M059J (cell line): ENCODE measurements at regions not wholly inside any gene's neighbourhood (a gene's known extent, or its start where the extent isn't known, plus 50 kb on each side); places are given as distances from the start of the nearest gene placed in this dataset.
A peak's percentile ranks its signal among the peaks of the same experiment; 100 is the strongest.
"Not testable (repeated sequence)": the region's sequence is repeated elsewhere in the genome, so short reads cannot be mapped to it uniquely, and the experiment has no call there.

Source experiments
- DNase-seq: peaks from one replicate; pipeline ENCODE4 v3.0.0-alpha.2; 2012; ENCODE audit warnings: low read depth

DNA sequence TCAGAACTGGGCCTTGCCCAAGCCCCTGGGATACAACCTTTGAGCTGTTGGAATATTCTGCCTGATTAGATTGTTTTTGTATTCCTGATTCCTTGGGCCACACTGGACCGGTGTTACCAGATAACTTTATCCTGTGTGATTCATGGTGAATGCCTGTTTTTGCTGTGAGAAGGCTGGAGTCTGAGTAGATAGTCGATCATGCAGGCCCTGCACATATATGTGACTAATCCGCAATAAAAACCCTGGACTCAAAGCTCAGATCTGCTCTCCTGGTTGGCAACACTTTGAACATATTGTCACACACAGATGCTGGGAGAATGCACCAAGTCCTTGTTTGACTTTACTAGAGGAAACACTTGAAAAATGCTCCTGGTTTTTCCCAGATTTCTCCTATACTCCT is 183.9 kb upstream of the MBL2 start:
- DNase-seq = peak; percentile 1

DNA sequence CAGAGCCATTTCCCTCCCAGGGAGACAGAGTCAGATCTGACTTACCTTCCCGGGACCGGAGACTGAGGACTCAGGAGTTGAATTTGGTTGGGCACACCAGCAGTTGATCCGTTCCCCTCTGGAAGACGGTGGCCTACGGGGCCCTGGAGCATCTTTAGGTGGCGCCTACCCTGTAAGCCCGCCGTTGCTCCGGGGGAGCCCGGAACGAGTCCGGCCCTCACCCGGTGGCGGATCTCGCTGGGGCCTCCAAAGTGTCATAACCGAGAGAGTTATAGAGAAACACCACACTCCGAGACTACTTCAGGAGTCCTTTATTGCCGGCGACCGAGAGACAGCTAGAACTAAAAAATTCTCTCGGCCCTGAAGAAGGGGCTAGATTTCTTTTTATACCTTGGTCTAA is 182.8 kb upstream of the MBL2 start:
- no peak for DNase-seq

DNA sequence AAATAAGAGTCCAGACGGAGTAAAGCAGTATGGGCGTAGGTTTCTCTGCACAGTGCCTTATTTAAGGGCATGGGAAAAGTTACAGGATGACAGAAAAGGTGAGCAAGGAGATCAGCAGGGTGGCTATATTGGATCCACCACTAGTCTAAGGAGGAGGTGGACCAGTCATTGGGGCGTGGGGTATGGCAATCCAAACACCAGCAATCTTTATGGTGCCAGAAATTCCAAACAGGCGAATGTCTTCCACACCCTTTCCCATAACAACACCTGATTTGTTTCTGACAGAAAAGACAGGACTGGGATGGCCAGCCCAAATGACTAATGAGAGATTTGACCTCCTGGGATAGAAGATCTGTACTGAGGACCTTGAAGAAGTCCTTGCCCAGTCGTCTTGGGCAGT is 181.8 kb upstream of the MBL2 start:
- DNase-seq = no peak

DNA sequence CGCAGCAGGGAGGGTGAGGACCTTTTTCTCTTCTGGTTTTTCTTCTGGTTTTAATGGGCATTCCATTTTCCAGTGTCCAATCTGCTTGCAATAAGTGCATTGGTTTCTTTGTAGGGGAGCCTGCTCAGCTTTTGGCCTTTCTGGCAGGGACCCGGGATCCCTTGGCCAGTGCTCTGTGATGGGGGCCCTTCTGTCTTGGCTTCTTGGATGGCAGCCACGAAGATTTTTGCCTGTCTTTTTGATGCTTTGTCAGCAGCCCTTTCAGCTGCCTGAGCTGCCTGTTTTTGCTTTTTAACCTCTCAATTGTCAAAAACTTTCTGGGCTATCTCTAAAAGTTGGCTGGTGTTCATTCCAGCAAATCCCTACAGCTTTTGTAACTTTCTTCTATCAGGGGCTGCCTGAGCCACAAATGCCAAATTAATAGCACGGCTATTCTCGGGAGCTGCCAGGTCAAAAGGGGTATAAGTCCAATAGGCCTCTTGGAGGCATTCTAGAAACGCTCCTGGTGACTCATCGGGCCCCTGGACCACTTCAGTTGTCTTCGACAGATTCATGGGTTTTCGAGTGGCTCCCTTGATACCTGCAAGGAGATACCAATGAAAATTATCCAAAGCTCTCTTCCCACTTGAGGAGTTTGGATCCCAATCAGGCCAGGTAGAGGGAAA is 179.9 kb upstream of the MBL2 start:
- DNase-seq = no peak

DNA sequence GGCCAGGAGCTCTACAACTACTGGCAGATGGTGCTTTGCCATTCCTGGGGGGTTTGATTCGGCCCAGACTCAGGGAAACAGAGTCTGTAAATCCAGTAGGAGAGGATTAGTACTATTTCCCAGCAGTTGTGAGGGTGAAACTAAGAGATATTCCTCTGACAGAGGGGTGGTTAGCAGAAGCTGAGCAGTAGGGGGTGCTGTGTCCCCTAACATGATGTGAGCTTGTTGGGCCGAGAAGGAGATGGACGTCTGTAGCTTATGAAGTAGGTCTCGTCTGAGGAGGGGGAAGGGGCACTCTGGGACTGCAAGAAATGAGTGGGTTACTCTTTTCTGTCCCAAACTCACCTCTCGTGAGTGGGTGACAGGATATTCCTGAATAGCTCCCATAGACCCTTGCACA is 179.2 kb upstream of the MBL2 start:
- DNase-seq = peak; percentile 1

DNA sequence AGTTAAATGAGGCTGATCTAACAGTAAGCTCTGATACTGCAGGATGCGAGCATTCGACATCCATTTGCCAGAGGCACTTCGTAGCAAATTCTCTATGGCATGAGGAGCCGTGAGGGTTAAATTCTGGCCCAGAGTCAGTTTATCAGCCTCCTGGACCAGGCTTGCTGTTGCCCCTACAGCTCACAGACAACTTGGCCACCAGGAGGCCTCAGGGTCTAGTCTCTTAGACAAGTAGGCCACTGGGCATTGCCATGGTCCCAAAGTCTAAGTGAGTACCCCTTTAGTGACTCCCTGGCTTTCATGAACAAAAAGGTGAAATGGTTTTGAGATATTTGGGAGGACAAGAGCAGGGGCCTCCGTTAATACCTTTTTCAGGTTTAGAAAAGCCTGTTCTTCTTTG is 178.0 kb upstream of the MBL2 start:
- no peak for DNase-seq

GRCh38 chr10:52949899-52950298 is 177.3 kb upstream of the MBL2 start:
- DNase-seq = no peak

DNA sequence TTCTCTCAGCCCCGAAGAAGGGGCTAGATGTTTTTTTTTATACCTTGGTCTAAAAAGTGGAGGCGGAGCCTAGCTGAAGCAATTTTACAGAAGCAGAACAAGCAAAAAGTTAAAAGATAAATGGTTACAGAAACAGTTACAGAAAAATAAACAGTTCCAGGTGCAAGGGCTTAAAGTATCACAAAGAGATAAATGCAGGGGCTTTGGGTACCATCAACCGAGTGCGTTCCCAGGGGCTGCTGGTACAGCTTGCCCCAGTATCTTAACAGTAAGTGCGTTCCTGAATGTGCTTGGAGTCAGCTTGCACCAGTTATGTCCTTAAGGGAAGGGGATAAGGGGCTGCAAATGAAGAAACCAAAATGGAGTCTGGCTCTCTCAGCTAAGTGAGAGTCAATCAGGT is 173.9 kb upstream of the MBL2 start:
- no peak for DNase-seq

GRCh38 chr10:52945521-52945920 is 172.9 kb upstream of the MBL2 start:
- not testable (repeated sequence) for DNase-seq

- DNase-seq = no peak
Measured at GRCh38 chr10:52940921-52941320, 168.3 kb upstream of the MBL2 start.

DNA sequence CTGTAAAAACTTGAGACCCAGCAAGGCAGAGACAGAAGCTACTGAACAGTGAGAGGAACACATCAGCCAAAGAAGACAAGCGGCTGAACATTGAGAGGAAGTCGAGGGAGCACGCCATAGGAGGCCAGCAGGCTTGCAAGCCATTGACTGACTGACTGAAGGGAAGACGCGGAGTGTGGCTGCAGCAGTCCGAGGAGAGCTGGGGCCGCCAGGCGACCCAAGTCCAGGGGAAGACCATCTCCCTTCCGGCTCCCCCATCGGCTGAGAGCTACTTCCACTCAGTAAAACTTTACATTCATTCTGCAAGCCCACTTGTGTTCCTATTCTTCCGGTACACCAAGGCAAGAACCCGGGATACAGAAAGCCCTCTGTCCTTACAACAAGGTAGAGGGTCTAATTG is 167.3 kb upstream of the MBL2 start:
- no peak for DNase-seq

- no peak for DNase-seq
Measured at GRCh38 chr10:52933748-52934147, 161.2 kb upstream of the MBL2 start.

DNA sequence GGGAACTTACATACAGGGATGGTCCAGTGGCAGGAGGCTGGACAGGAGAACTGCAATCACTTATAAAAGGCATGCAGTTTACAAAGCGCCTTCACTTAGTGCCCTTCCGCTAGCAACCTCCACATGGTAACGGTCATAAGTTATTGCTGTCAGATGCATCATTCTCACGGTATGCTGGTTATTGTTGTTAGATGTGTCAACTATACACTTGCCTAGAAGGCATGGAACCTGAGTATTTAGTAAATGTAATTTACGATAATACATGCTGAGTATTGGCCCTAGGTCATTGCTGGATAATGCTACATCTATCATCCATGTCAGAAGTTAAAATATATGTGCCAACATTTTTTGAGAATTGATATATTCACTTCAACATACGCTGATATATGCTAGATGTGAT is 155.1 kb upstream of the MBL2 start:
- DNase-seq = peak; percentile 1

DNA sequence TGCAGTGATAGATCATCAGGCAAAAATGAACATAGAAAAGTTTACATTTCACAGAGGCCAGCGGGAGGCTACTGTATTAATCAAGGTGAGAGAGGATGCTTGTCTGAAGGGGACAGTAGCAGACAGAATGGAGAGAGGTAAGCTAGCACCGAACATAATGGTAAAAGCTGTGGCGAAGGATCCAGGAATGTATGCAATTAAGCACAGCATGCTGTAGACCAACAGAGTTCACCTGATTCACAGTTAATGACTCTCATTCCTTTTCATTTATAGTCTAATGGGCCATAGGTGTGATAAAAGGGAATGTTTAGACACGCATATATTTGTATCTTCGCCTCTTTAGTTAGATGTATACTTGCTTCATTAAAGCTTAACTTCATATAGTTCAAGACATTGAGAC is 150.9 kb upstream of the MBL2 start:
- no peak for DNase-seq

GRCh38 chr10:52918714-52919305 is 146.2 kb upstream of the MBL2 start:
- no peak for DNase-seq

DNA sequence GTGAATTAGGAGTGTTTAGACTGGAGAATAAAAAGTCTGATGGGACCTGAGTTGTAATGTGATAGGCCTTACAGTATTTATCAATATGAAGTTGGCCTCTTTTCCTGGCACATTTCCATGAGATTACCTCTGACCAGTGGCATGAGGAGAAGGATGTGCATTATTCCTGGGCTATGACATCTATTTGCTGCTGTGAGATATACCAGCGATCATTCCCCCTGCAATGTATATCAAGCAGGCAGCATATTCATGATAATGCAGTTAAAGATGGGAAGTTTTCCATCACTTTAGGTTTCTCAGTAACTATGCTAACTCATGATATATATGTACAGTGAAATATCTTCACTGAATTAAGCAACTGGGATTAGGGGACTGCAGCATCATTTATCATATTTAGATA is 142.8 kb upstream of the MBL2 start:
- DNase-seq = no peak

DNA sequence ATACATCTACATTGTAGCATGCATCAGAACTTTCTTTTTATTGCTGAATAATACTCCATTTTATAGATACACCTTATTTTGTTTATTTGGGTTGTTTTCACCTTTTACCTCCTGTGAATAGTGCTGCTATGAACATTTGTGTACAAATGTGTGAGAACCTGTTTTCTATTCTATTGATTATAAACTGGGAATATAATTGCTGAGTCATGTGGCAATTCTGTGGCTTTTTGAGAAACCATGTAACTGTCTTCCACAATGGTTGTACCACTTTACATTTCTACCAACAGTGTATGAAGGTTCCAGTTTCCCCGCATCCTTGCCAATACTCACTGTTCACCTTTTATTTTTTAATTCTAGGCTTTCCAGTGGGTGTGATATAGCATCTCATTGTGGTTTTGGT is 138.6 kb upstream of the MBL2 start:
- DNase-seq = no peak

DNA sequence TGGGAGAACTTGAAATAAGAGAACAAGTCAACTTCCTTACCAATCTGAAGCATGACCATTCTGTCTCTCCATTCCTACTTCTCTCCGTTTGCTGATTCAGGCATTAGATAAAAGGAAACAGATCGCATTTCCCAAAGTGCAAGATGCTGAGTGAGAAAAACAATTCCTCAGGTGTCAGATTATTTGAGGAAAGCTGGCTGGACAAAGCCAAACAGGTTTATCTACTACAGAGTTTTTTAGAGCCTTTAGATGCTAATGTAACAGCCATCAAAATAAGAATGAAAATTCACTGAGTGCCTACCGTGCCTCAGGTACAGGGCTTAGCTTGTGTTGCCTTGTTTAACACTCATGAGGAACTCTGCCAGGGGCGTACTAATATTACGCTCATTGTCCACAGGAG is 135.9 kb upstream of the MBL2 start:
- no peak for DNase-seq

DNA sequence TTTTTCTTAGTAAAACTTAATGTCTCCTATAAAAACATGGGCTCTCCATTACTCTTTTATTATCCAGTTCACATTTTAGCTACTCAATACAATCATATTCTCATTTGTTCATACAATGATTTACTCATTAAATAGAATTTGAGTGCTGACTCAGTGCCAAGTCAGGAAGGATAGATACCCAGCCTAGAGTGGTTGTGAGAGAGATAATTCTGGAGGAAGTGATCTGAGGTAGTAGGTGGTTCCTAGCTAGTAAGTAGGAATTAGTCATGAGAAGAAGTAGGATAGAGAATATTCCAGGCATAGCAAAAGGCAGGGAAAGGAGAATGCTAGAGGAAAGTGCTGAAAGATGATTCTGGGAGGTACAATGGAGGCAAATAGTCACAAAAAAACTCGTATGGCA is 133.5 kb upstream of the MBL2 start:
- no peak for DNase-seq

- DNase-seq = no peak
Measured at GRCh38 chr10:52903397-52903938, 130.9 kb upstream of the MBL2 start.

GRCh38 chr10:52900593-52900992 is 128.0 kb upstream of the MBL2 start:
- DNase-seq = no peak

GRCh38 chr10:52897162-52897561 is 124.6 kb upstream of the MBL2 start:
- DNase-seq = no peak

GRCh38 chr10:52895059-52895458 is 122.5 kb upstream of the MBL2 start:
- DNase-seq = no peak

GRCh38 chr10:52890281-52890680 is 117.7 kb upstream of the MBL2 start:
- DNase-seq = no peak
